WTC11 (cell line): ENCODE measurements at regions not wholly inside any gene's neighbourhood (a gene's known extent, or its start where the extent isn't known, plus 50 kb on each side); places are given as distances from the start of the nearest gene placed in this dataset.

Source experiments
- ATAC-seq: fragments of 200-7000 bp; cut with Tn5 transposase; 2 replicates; pipeline ENCODE4 v1.10.0; 2021; ENCODE audit warnings: mild to moderate bottlenecking, moderate library complexity
- CTCF ChIA-PET: fragments of 300-600 bp; sonication (Branson Sonifier 250); formaldehyde crosslinking; loops from one replicate; lab custom pipeline; 2021; ENCODE audit warnings: antibody characterized with exemption; lab: Charles Lee
- POLR2A ChIA-PET: fragments of 350-600 bp; sonication (Branson Sonifier 250); formaldehyde crosslinking; loops from one replicate; lab custom pipeline; 2021; ENCODE audit warnings: antibody characterized with exemption; lab: Charles Lee
- DNase-seq: peaks from one replicate; pipeline ENCODE4 v3.0.0; 2021; ENCODE audit warnings: low spot score
- H3K27ac Mint-ChIP-seq: 2 replicates; pipeline ENCODE4 v1.8.0; 2021; ENCODE audit warnings: mixed read lengths
- H3K27me3 Mint-ChIP-seq: 2 replicates; pipeline ENCODE4 v1.8.0; 2021; ENCODE audit warnings: low read depth, mild to moderate bottlenecking, moderate library complexity, mixed read lengths
- H3K36me3 Mint-ChIP-seq: 2 replicates; pipeline ENCODE4 v1.8.0; 2021; ENCODE audit warnings: mixed read lengths
- H3K4me1 Mint-ChIP-seq: 2 replicates; pipeline ENCODE4 v1.8.0; 2022; ENCODE audit warnings: mixed read lengths
- H3K4me3 Mint-ChIP-seq: 2 replicates; pipeline ENCODE4 v1.8.0; 2021; ENCODE audit warnings: mild to moderate bottlenecking, moderate library complexity, mixed read lengths
- H3K9me3 Mint-ChIP-seq: 2 replicates; pipeline ENCODE4 v1.8.0; 2021; ENCODE audit warnings: mixed read lengths
- AFF4 ChIP-seq: sonication (generic); formaldehyde crosslinking; IDR thresholded peaks from 2 replicates; pipeline ENCODE4 v1.8.1; 2023; ENCODE audit warnings: mild to moderate bottlenecking, missing genetic modification reagents, borderline replicate concordance
- CREB1 ChIP-seq: sonication (generic); formaldehyde crosslinking; IDR thresholded peaks from 2 replicates; pipeline ENCODE4 v1.8.0; 2023; ENCODE audit warnings: mild to moderate bottlenecking, missing genetic modification reagents
- EMX1 ChIP-seq: fragments of 250-450 bp; sonication (Bioruptor Pico); IDR thresholded peaks from 2 replicates; pipeline ENCODE4 v1.8.0; 2021; ENCODE audit warnings: mild to moderate bottlenecking
- ERG ChIP-seq: fragments of 250-450 bp; sonication (Bioruptor Pico); IDR thresholded peaks from 2 replicates; pipeline ENCODE4 v1.8.0; 2021; ENCODE audit warnings: mild to moderate bottlenecking
- KAT7 ChIP-seq: sonication (generic); formaldehyde crosslinking; IDR thresholded peaks from 2 replicates; pipeline ENCODE4 v1.8.1; 2023; ENCODE audit warnings: missing genetic modification reagents, mild to moderate bottlenecking, borderline replicate concordance
- NFYB ChIP-seq: sonication (generic); formaldehyde crosslinking; conservative IDR thresholded peaks from 2 replicates; pipeline ENCODE4 v1.8.0; 2022; ENCODE audit warnings: low read depth, missing genetic modification reagents
- NR3C1 ChIP-seq: sonication (generic); formaldehyde crosslinking; conservative IDR thresholded peaks from 2 replicates; pipeline ENCODE4 v1.8.1; 2023; ENCODE audit warnings: low read depth, mild to moderate bottlenecking, missing genetic modification reagents
- RELA ChIP-seq: sonication (generic); formaldehyde crosslinking; IDR thresholded peaks from 2 replicates; pipeline ENCODE4 v1.8.1; 2022; ENCODE audit warnings: missing genetic modification reagents, mild to moderate bottlenecking, borderline replicate concordance
- ZNF138 ChIP-seq: sonication (generic); formaldehyde crosslinking; conservative IDR thresholded peaks from 2 replicates; pipeline ENCODE4 v1.8.1; 2022; ENCODE audit warnings: mild to moderate bottlenecking, moderate library complexity, missing genetic modification reagents
- ZNF423 ChIP-seq: fragments of 250-450 bp; sonication (Bioruptor Pico); IDR thresholded peaks from 2 replicates; pipeline ENCODE4 v2.1.2; 2022; ENCODE audit warnings: mild to moderate bottlenecking, moderate library complexity
- TF ChIP-seq, protein P1 (sequence below): sonication (generic); formaldehyde crosslinking; IDR thresholded peaks from 2 replicates; pipeline ENCODE4 v1.8.1; 2023; ENCODE audit warnings: mild to moderate bottlenecking, missing genetic modification reagents, moderate library complexity
- TF ChIP-seq, protein P2 (sequence below): sonication (generic); formaldehyde crosslinking; conservative IDR thresholded peaks from 2 replicates; pipeline ENCODE4 v1.8.1; 2022; ENCODE audit warnings: mild to moderate bottlenecking, missing genetic modification reagents
- TF ChIP-seq, protein P3 (sequence below): sonication (generic); formaldehyde crosslinking; IDR thresholded peaks from 2 replicates; pipeline ENCODE4 v1.8.1; 2023; ENCODE audit warnings: mild to moderate bottlenecking, moderate library complexity, missing genetic modification reagents
- TF ChIP-seq, protein P4 (sequence below): sonication (generic); formaldehyde crosslinking; IDR thresholded peaks from 2 replicates; pipeline ENCODE4 v1.8.1; 2023; ENCODE audit warnings: mild to moderate bottlenecking, missing genetic modification reagents
- TF ChIP-seq, protein P5 (sequence below): sonication (generic); formaldehyde crosslinking; IDR thresholded peaks from 2 replicates; pipeline ENCODE4 v1.8.0; 2022; ENCODE audit warnings: mild to moderate bottlenecking, missing genetic modification reagents

DNA sequence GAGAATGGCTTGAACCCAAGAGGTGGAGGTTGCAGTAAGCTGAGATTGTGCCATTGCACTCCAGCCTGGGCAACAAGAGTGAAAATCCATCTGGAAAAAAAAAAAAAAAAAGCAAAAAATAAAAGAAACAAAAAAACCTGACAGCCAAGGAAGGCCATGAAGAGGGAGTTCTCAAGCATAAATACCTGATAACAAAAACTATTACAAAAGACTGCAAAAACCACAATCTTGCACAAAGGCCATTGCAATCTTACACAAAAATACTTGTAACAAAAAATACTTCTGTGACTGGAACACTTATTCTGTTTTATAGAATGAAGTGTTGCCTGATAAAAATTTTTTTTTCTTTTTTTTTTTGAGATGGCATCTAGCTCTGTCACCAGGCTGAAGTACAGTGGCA, 61.5 kb upstream of the TSC22D1 start:
- Mint-ChIP-seq H3K27me3 (no peaks in the 10 kb centered on the region), H3K4me1 (0 out of 2 replicates have a peak, but pooled peaks cover 2% of the 10 kb centered on the region), H3K27ac (no peak overlapping the region), H3K36me3 (no peaks in the 10 kb centered on the region), H3K4me3 (no peak overlapping the region), H3K9me3 (peaks cover 11% of the 10 kb centered on the region)
- CTCF ChIA-PET: no interaction called here
- TF ChIP-seq, protein P1, sequence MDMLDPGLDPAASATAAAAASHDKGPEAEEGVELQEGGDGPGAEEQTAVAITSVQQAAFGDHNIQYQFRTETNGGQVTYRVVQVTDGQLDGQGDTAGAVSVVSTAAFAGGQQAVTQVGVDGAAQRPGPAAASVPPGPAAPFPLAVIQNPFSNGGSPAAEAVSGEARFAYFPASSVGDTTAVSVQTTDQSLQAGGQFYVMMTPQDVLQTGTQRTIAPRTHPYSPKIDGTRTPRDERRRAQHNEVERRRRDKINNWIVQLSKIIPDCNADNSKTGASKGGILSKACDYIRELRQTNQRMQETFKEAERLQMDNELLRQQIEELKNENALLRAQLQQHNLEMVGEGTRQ: no peak
- TF ChIP-seq, protein P2, sequence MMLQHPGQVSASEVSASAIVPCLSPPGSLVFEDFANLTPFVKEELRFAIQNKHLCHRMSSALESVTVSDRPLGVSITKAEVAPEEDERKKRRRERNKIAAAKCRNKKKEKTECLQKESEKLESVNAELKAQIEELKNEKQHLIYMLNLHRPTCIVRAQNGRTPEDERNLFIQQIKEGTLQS (CRISPR knock-in tag): no peak
- TF ChIP-seq NR3C1 (CRISPR knock-in tag) (no peak), EMX1 (CRISPR knock-in tag) (no peak), RELA (no peak), NFYB (CRISPR knock-in tag) (no peak), ZNF423 (CRISPR knock-in tag) (no peak), ERG (CRISPR knock-in tag) (no peak), ZNF138 (CRISPR knock-in tag) (no peak), AFF4 (CRISPR knock-in tag) (no peak), CREB1 (no peak), KAT7 (CRISPR knock-in tag) (no peak)
- TF ChIP-seq, protein P3, sequence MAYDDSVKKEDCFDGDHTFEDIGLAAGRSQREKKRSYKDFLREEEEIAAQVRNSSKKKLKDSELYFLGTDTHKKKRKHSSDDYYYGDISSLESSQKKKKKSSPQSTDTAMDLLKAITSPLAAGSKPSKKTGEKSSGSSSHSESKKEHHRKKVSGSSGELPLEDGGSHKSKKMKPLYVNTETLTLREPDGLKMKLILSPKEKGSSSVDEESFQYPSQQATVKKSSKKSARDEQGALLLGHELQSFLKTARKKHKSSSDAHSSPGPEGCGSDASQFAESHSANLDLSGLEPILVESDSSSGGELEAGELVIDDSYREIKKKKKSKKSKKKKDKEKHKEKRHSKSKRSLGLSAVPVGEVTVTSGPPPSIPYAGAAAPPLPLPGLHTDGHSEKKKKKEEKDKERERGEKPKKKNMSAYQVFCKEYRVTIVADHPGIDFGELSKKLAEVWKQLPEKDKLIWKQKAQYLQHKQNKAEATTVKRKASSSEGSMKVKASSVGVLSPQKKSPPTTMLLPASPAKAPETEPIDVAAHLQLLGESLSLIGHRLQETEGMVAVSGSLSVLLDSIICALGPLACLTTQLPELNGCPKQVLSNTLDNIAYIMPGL: no peak
- TF ChIP-seq, protein P4, sequence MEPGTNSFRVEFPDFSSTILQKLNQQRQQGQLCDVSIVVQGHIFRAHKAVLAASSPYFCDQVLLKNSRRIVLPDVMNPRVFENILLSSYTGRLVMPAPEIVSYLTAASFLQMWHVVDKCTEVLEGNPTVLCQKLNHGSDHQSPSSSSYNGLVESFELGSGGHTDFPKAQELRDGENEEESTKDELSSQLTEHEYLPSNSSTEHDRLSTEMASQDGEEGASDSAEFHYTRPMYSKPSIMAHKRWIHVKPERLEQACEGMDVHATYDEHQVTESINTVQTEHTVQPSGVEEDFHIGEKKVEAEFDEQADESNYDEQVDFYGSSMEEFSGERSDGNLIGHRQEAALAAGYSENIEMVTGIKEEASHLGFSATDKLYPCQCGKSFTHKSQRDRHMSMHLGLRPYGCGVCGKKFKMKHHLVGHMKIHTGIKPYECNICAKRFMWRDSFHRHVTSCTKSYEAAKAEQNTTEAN (CRISPR knock-in tag): no peak
- TF ChIP-seq, protein P5, sequence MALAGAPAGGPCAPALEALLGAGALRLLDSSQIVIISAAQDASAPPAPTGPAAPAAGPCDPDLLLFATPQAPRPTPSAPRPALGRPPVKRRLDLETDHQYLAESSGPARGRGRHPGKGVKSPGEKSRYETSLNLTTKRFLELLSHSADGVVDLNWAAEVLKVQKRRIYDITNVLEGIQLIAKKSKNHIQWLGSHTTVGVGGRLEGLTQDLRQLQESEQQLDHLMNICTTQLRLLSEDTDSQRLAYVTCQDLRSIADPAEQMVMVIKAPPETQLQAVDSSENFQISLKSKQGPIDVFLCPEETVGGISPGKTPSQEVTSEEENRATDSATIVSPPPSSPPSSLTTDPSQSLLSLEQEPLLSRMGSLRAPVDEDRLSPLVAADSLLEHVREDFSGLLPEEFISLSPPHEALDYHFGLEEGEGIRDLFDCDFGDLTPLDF (CRISPR knock-in tag): no peak
- DNase-seq (no peak), ATAC-seq (no peak)
- POLR2A ChIA-PET: no interaction called here
